PC-9 (cell line): ENCODE measurements at regions not wholly inside any gene's neighbourhood (a gene's known extent, or its start where the extent isn't known, plus 50 kb on each side); places are given as distances from the start of the nearest gene placed in this dataset.

Experiments used
- BruUV-seq: library from RNA; stranded (reverse); fragments of 400-500 nt; replicated peaks from 2 replicates; lab custom pipeline; 2021; lab: Mats Ljungman, UMichigan
- CTCF ChIA-PET: fragments of 300-600 bp; sonication (Branson Sonifier 250); formaldehyde crosslinking; loops from one replicate; lab custom pipeline; 2022; ENCODE audit warnings: antibody characterized with exemption; lab: Charles Lee
- POLR2A ChIA-PET: fragments of 300-600 bp; sonication (Branson Sonifier 250); formaldehyde crosslinking; loops from one replicate; lab custom pipeline; 2022; ENCODE audit warnings: antibody characterized with exemption; ENCODE audit not compliant: unreplicated experiment; lab: Charles Lee
- DNase-seq, 2 experiments: peaks; one replicate each; pipeline versions ENCODE4 v3.0.0 to v3.0.0-alpha.2; 2015 to 2022; ENCODE audit warnings: mixed read lengths in 1 of 2
- H2AFZ ChIP-seq: fragments of 200-600 bp; sonication (generic); 2 replicates; pipeline ENCODE4 v1.8.1; 2017; ENCODE audit warnings: antibody characterized with exemption
- H3F3A ChIP-seq: fragments of 200-600 bp; sonication (generic); 2 replicates; pipeline ENCODE4 v1.8.1; 2017; ENCODE audit warnings: antibody characterized with exemption, mild to moderate bottlenecking, low read depth; ENCODE audit not compliant: insufficient read depth
- H3K27ac ChIP-seq: fragments of 200-600 bp; sonication (generic); 2 replicates; pipeline ENCODE4 v1.6.1; 2016; ENCODE audit warnings: mixed run types
- H3K27me3 ChIP-seq: fragments of 200-600 bp; sonication (generic); 2 replicates; pipeline ENCODE4 v1.6.1; 2016; ENCODE audit warnings: low read depth, mixed run types; ENCODE audit not compliant: insufficient read depth
- H3K36me3 ChIP-seq: fragments of 200-600 bp; sonication (generic); 2 replicates; pipeline ENCODE4 v1.6.1; 2016; ENCODE audit warnings: low read depth, mixed run types
- H3K4me1 ChIP-seq: fragments of 200-600 bp; sonication (generic); replicated peaks from 2 replicates; pipeline ENCODE4 v1.6.1; 2016; ENCODE audit warnings: mixed run types; ENCODE audit not compliant: insufficient read depth
- H3K4me2 ChIP-seq: fragments of 200-600 bp; sonication (generic); 2 replicates; pipeline ENCODE4 v1.6.1; 2017; ENCODE audit warnings: mixed run types
- H3K4me3 ChIP-seq: fragments of 200-600 bp; sonication (generic); 2 replicates; pipeline ENCODE4 v1.6.1; 2016; ENCODE audit warnings: mixed run types
- H3K79me2 ChIP-seq: fragments of 200-600 bp; sonication (generic); 2 replicates; pipeline ENCODE4 v1.6.1; 2017; ENCODE audit warnings: low read depth, mixed run types
- H3K9me2 ChIP-seq: fragments of 200-600 bp; sonication (generic); 2 replicates; pipeline ENCODE4 v1.8.1; 2017; ENCODE audit warnings: mild to moderate bottlenecking; ENCODE audit not compliant: insufficient read depth
- H3K9me3 ChIP-seq: fragments of 200-600 bp; sonication (generic); 2 replicates; pipeline ENCODE4 v1.8.1; 2016; ENCODE audit warnings: low read depth; ENCODE audit not compliant: insufficient read depth
- H4K20me1 ChIP-seq: fragments of 200-600 bp; sonication (generic); 2 replicates; pipeline ENCODE4 v1.8.1; 2017; ENCODE audit not compliant: insufficient read depth
- CTCF ChIP-seq: fragments of 200-600 bp; sonication (generic); conservative IDR thresholded peaks from 2 replicates; pipeline ENCODE4 v1.6.1; 2017; ENCODE audit warnings: mixed run types, antibody characterized with exemption, mild to moderate bottlenecking, moderate library complexity
- EZH2 ChIP-seq: fragments of 200-600 bp; sonication (generic); IDR thresholded peaks from 2 replicates; pipeline ENCODE4 v1.8.0; 2017; ENCODE audit warnings: antibody characterized with exemption, low read depth
- intact Hi-C: fragments of 100-400 bp; cut with micrococcal nuclease; formaldehyde crosslinking; loops from one replicate; pipeline ENCODE4 v1.10.0; 2022; ENCODE audit not compliant: unreplicated experiment

GRCh38 chr1:87942165-87942564 is 613.5 kb downstream of the LMO4 start:
- H3K27me3 ChIP-seq: no peaks in the 10 kb centered on the region
- no peak overlapping the region for H3K4me3 ChIP-seq
- H3K79me2 ChIP-seq: no peaks in the 10 kb centered on the region
- intact Hi-C loops: no loop called here
- no peak overlapping the region for H3K4me2 ChIP-seq
- H3K9me2 ChIP-seq: no peaks in the 10 kb centered on the region
- H4K20me1 ChIP-seq: no peaks in the 10 kb centered on the region
- H3F3A ChIP-seq: no peaks in the 10 kb centered on the region
- DNase-seq: no peak
- no peak overlapping the region for H3K27ac ChIP-seq
- POLR2A ChIA-PET: no interaction called here
- no peaks in the 10 kb centered on the region for H3K4me1 ChIP-seq
- no peaks in the 10 kb centered on the region for H3K36me3 ChIP-seq
- TF ChIP-seq CTCF: no peak
- no peak for TF ChIP-seq EZH2
- CTCF ChIA-PET: no interaction called here
- no TSS peak for BruUV-seq
- H2AFZ ChIP-seq: no peak overlapping the region
- H3K9me3 ChIP-seq: no peaks in the 10 kb centered on the region

- H3F3A ChIP-seq: no peaks in the 10 kb centered on the region
- H3K4me2 ChIP-seq: no peak overlapping the region
- ChIA-PET POLR2A (no interaction called here), CTCF (no interaction called here)
- no peaks in the 10 kb centered on the region for H3K27me3 ChIP-seq
- H3K4me1 ChIP-seq: no peaks in the 10 kb centered on the region
- no peaks in the 10 kb centered on the region for H3K36me3 ChIP-seq
- no peaks in the 10 kb centered on the region for H3K79me2 ChIP-seq
- H4K20me1 ChIP-seq: no peaks in the 10 kb centered on the region
- no peak overlapping the region for H3K27ac ChIP-seq
- H2AFZ ChIP-seq: no peak overlapping the region
- H3K9me2 ChIP-seq: no peaks in the 10 kb centered on the region
- H3K9me3 ChIP-seq: no peaks in the 10 kb centered on the region
- DNase-seq: no peak
- intact Hi-C loops: loop anchor here (10.0 kb wide), 1 partner anchor 795 kb away; no protein-coding TSS in a partner anchor
- TF ChIP-seq EZH2 (no peak), CTCF (no peak)
- BruUV-seq: no TSS peak
- no peak overlapping the region for H3K4me3 ChIP-seq
These were observed 621.0 kb downstream of the LMO4 start for GRCh38 chr1:87949711-87950110.

GRCh38 chr1:87950369-87950768 is 621.7 kb downstream of the LMO4 start:
- DNase-seq: no peak
- no peak overlapping the region for H3K4me3 ChIP-seq
- H3K36me3 ChIP-seq: no peaks in the 10 kb centered on the region
- H3K27ac ChIP-seq: no peak overlapping the region
- no peaks in the 10 kb centered on the region for H3K79me2 ChIP-seq
- no peaks in the 10 kb centered on the region for H3F3A ChIP-seq
- ChIA-PET POLR2A (no interaction called here), CTCF (no interaction called here)
- H3K4me2 ChIP-seq: no peak overlapping the region
- no peaks in the 10 kb centered on the region for H3K27me3 ChIP-seq
- H3K9me2 ChIP-seq: no peaks in the 10 kb centered on the region
- intact Hi-C loops: loop anchor here (10.0 kb wide), 1 partner anchor 796 kb away; no protein-coding TSS in a partner anchor
- no peaks in the 10 kb centered on the region for H3K9me3 ChIP-seq
- H3K4me1 ChIP-seq: no peaks in the 10 kb centered on the region
- BruUV-seq: no TSS peak
- TF ChIP-seq CTCF (no peak), EZH2 (no peak)
- H4K20me1 ChIP-seq: no peaks in the 10 kb centered on the region
- no peak overlapping the region for H2AFZ ChIP-seq
